ENCODE measurements at regions not wholly inside any gene's neighbourhood (a gene's known extent, or its start where the extent isn't known, plus 50 kb on each side); places are given as distances from the start of the nearest gene placed in this dataset.

DNA sequence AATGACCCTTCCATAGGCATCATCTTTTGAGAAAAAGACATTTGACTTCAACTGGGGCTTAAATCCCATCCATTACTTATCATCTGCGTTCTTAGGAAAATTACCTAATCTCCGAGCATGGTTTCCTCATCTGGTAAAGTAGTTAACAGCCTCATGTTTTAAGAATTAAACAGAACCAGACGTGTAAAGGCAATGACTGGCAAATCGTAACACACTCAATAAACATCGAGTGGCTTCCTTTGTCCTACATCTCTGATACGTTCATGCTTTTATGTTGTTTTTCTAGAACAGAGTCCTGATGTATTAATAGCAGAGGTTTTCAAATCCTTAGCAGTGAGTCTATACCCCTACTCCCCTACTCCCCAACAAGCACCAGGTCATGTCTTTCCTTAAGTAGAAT lies 189.7 kb upstream of the RGS6 start:
- Histone ChIP-seq H3K36me3 (ENCODE audit: control insufficient read depth, insufficient read depth, low read length) (peaks cover 6% of the 10 kb centered on the region), H3K4me1 (ENCODE audit: control insufficient read depth, insufficient read depth, low read length) (no peaks in the 10 kb centered on the region), H3K4me3 (ENCODE audit: low read length) (no peak overlapping the region), H3K9ac (ENCODE audit: low read length) (no peak overlapping the region), H3K27me3 (ENCODE audit: control insufficient read depth, insufficient read depth, low read length) (no peaks in the 10 kb centered on the region), H3K27ac (ENCODE audit: low read depth, low read length) (no peak overlapping the region)

- Histone ChIP-seq H3K9ac (ENCODE audit: low read length) (no peak overlapping the region), H3K27ac (ENCODE audit: low read depth, low read length) (no peak overlapping the region), H3K4me1 (ENCODE audit: control insufficient read depth, insufficient read depth, low read length) (no peaks in the 10 kb centered on the region), H3K4me3 (ENCODE audit: low read length) (no peak overlapping the region), H3K36me3 (ENCODE audit: control insufficient read depth, insufficient read depth, low read length) (no peaks in the 10 kb centered on the region), H3K27me3 (ENCODE audit: control insufficient read depth, insufficient read depth, low read length) (no peaks in the 10 kb centered on the region)
These were observed 187.2 kb upstream of the RGS6 start for GRCh38 chr14:71745072-71745471.

- no peak overlapping the region for H3K27ac ChIP-seq (ENCODE audit: low read depth, low read length)
- H3K4me3 ChIP-seq (ENCODE audit: low read length): no peak overlapping the region
- H3K27me3 ChIP-seq (ENCODE audit: control insufficient read depth, insufficient read depth, low read length): no peaks in the 10 kb centered on the region
- H3K9ac ChIP-seq (ENCODE audit: low read length): no peak overlapping the region
- H3K36me3 ChIP-seq (ENCODE audit: control insufficient read depth, insufficient read depth, low read length): no peaks in the 10 kb centered on the region
- no peaks in the 10 kb centered on the region for H3K4me1 ChIP-seq (ENCODE audit: control insufficient read depth, insufficient read depth, low read length)
These were observed 184.0 kb upstream of the RGS6 start for GRCh38 chr14:71748196-71748595.

- Histone ChIP-seq H3K4me1 (ENCODE audit: control insufficient read depth, insufficient read depth, low read length) (no peaks in the 10 kb centered on the region), H3K4me3 (ENCODE audit: low read length) (no peak overlapping the region), H3K27ac (ENCODE audit: low read depth, low read length) (no peak overlapping the region), H3K9ac (ENCODE audit: low read length) (no peak overlapping the region), H3K27me3 (ENCODE audit: control insufficient read depth, insufficient read depth, low read length) (no peaks in the 10 kb centered on the region), H3K36me3 (ENCODE audit: control insufficient read depth, insufficient read depth, low read length) (no peaks in the 10 kb centered on the region)
These were observed 182.5 kb upstream of the RGS6 start for GRCh38 chr14:71749613-71750238.

- Histone ChIP-seq H3K4me1 (ENCODE audit: control insufficient read depth, insufficient read depth, low read length) (no peaks in the 10 kb centered on the region), H3K27ac (ENCODE audit: low read depth, low read length) (no peak overlapping the region), H3K4me3 (ENCODE audit: low read length) (no peak overlapping the region)
These were observed 181.0 kb upstream of the RGS6 start for GRCh38 chr14:71751264-71751663.

GRCh38 chr14:71752111-71752738 lies 180.0 kb upstream of the RGS6 start:
- Histone ChIP-seq H3K27me3 (ENCODE audit: control insufficient read depth, insufficient read depth, low read length) (no peaks in the 10 kb centered on the region), H3K36me3 (ENCODE audit: control insufficient read depth, insufficient read depth, low read length) (no peaks in the 10 kb centered on the region), H3K4me1 (ENCODE audit: control insufficient read depth, insufficient read depth, low read length) (no peaks in the 10 kb centered on the region), H3K27ac (ENCODE audit: low read depth, low read length) (no peak overlapping the region), H3K9ac (ENCODE audit: low read length) (no peak overlapping the region), H3K4me3 (ENCODE audit: low read length) (no peak overlapping the region)

More at GRCh38 chr14:71751264-71751663, 181.0 kb upstream of the RGS6 start:
- Histone ChIP-seq H3K36me3 (ENCODE audit: control insufficient read depth, insufficient read depth, low read length) (no peaks in the 10 kb centered on the region), H3K27me3 (ENCODE audit: control insufficient read depth, insufficient read depth, low read length) (no peaks in the 10 kb centered on the region), H3K9ac (ENCODE audit: low read length) (no peak overlapping the region)

- Histone ChIP-seq H3K27me3 (ENCODE audit: control insufficient read depth, insufficient read depth, low read length) (no peaks in the 10 kb centered on the region), H3K9ac (ENCODE audit: low read length) (no peak overlapping the region), H3K4me3 (ENCODE audit: low read length) (peak overlapping the region; percentile 34), H3K27ac (ENCODE audit: low read depth, low read length) (no peak overlapping the region), H3K36me3 (ENCODE audit: control insufficient read depth, insufficient read depth, low read length) (no peaks in the 10 kb centered on the region), H3K4me1 (ENCODE audit: control insufficient read depth, insufficient read depth, low read length) (no peaks in the 10 kb centered on the region)
These were observed 179.0 kb upstream of the RGS6 start for GRCh38 chr14:71753126-71753830.

GRCh38 chr14:71753976-71754375 lies 178.3 kb upstream of the RGS6 start:
- Histone ChIP-seq H3K4me1 (ENCODE audit: control insufficient read depth, insufficient read depth, low read length) (no peaks in the 10 kb centered on the region), H3K36me3 (ENCODE audit: control insufficient read depth, insufficient read depth, low read length) (no peaks in the 10 kb centered on the region), H3K9ac (ENCODE audit: low read length) (no peak overlapping the region), H3K27me3 (ENCODE audit: control insufficient read depth, insufficient read depth, low read length) (no peaks in the 10 kb centered on the region), H3K27ac (ENCODE audit: low read depth, low read length) (no peak overlapping the region), H3K4me3 (ENCODE audit: low read length) (no peak overlapping the region)

- no peaks in the 10 kb centered on the region for H3K36me3 ChIP-seq (ENCODE audit: control insufficient read depth, insufficient read depth, low read length)
- H3K4me1 ChIP-seq (ENCODE audit: control insufficient read depth, insufficient read depth, low read length): no peaks in the 10 kb centered on the region
- H3K27me3 ChIP-seq (ENCODE audit: control insufficient read depth, insufficient read depth, low read length): no peaks in the 10 kb centered on the region
- no peak overlapping the region for H3K27ac ChIP-seq (ENCODE audit: low read depth, low read length)
- no peak overlapping the region for H3K9ac ChIP-seq (ENCODE audit: low read length)
- H3K4me3 ChIP-seq (ENCODE audit: low read length): no peak overlapping the region
These were observed 177.7 kb upstream of the RGS6 start for GRCh38 chr14:71754422-71755095.

GRCh38 chr14:71758229-71758951 lies 173.8 kb upstream of the RGS6 start:
- no peak overlapping the region for H3K27ac ChIP-seq (ENCODE audit: low read depth, low read length)
- no peaks in the 10 kb centered on the region for H3K27me3 ChIP-seq (ENCODE audit: control insufficient read depth, insufficient read depth, low read length)
- no peaks in the 10 kb centered on the region for H3K4me1 ChIP-seq (ENCODE audit: control insufficient read depth, insufficient read depth, low read length)
- no peaks in the 10 kb centered on the region for H3K36me3 ChIP-seq (ENCODE audit: control insufficient read depth, insufficient read depth, low read length)
- H3K4me3 ChIP-seq (ENCODE audit: low read length): no peak overlapping the region
- H3K9ac ChIP-seq (ENCODE audit: low read length): no peak overlapping the region

DNA sequence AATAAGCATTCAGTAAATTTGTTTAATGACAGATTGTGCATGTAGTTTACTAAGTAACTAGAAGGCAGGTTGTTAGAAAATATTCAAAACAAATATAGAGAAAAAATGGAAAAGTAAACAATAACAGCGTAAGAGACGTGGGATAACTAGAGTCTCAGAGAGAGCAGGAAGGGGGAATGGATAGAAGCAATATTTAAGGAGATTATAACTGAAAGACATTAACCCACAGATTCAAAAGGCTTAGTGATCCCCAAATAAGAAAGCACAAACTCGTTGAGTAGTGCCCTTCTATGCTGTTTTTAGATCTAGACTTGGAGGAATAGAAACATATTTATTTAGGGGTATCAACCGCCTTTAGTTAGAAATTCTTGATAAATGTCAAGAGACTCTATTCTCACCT lies 169.7 kb upstream of the RGS6 start:
- Histone ChIP-seq H3K9ac (ENCODE audit: low read length) (no peak overlapping the region), H3K27me3 (ENCODE audit: control insufficient read depth, insufficient read depth, low read length) (no peaks in the 10 kb centered on the region), H3K4me3 (ENCODE audit: low read length) (no peak overlapping the region), H3K4me1 (ENCODE audit: control insufficient read depth, insufficient read depth, low read length) (no peaks in the 10 kb centered on the region), H3K36me3 (ENCODE audit: control insufficient read depth, insufficient read depth, low read length) (no peaks in the 10 kb centered on the region), H3K27ac (ENCODE audit: low read depth, low read length) (no peak overlapping the region)

Data from rectal smooth muscle tissue (tissue), 1 donor.